GM12875 (cell line): ENCODE measurements at regions not wholly inside any gene's neighbourhood (a gene's known extent, or its start where the extent isn't known, plus 50 kb on each side); places are given as distances from the start of the nearest gene placed in this dataset.

Experiments used
- H3K4me3 ChIP-seq: one replicate; pipeline ENCODE4 v1.5.1; 2011; ENCODE audit warnings: low read depth, low read length, control low read depth
- CTCF ChIP-seq: IDR thresholded peaks from 2 replicates; pipeline ENCODE4 v1.5.1; 2011; ENCODE audit warnings: low read depth, mild to moderate bottlenecking, control low read depth, inconsistent platforms, low read length, moderate library complexity, borderline replicate concordance; ENCODE audit not compliant: insufficient read depth

- H3K4me3 ChIP-seq = no peak overlapping the region
- TF ChIP-seq CTCF = no peak
Measured at GRCh38 chr2:120923426-120923825, 187.8 kb downstream of the GLI2 start.

- no peak for TF ChIP-seq CTCF
- no peak overlapping the region for H3K4me3 ChIP-seq
Measured at GRCh38 chr2:120924924-120925323, 189.3 kb downstream of the GLI2 start.

DNA sequence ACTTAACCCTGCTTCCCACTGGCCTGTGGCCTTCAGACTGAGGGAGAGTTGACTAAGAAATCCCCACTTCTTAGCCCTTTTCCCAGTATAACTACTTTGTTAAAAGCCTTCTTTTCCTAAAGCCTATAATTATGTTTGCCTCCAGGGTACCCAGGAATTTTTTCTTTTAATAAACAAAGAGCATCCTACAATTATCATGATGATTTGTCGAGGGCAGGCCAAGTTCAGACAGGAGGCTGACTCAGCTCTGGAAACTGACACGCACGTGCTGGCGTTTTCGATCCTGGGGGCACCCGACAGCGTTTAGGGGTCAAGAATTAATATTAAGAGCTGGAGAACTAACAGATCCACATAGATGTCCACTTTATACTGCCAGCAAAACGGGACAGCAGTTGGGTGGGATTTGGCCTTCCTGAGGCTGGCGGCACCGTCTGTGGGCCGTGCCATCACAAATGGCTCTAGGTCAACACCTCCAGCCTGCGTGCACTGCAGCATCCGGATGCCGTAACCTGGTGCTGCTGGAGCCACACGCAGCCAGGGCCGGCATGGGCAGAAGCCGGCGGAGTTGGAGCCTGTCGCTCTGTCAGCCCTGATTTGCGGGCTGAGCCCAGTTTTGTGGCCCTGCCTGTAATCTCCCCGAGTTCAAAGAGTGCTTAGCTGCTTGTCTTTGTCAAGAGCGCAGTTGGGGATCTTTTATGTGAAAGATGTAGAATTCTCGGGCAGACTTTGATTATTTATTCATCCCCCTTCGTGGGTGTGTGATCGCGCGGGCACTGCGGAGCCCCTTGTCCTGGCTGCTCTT lies 191.0 kb downstream of the GLI2 start:
- no peak overlapping the region for H3K4me3 ChIP-seq
- TF ChIP-seq CTCF = no peak

DNA sequence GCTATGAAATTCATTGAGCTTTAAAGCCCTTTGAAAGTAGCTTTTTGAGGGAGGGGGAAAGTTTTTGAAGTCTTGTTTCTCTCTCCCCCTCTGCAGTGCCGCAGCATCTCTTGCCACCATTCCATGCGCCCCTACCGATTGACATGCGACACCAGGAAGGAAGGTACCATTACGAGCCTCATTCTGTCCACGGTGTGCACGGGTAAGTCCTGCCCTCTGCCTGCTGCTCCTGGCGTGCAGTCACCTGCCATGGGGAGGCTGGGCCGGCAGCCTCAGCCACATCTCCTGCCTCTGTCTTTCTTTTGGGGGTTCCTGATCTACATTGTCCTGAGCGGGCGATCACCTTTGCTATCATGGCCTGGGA lies 191.6 kb downstream of the GLI2 start:
- H3K4me3 ChIP-seq = no peak overlapping the region
- TF ChIP-seq CTCF = no peak

GRCh38 chr2:120929829-120930228 lies 194.2 kb downstream of the GLI2 start:
- TF ChIP-seq CTCF = no peak
- no peak overlapping the region for H3K4me3 ChIP-seq

DNA sequence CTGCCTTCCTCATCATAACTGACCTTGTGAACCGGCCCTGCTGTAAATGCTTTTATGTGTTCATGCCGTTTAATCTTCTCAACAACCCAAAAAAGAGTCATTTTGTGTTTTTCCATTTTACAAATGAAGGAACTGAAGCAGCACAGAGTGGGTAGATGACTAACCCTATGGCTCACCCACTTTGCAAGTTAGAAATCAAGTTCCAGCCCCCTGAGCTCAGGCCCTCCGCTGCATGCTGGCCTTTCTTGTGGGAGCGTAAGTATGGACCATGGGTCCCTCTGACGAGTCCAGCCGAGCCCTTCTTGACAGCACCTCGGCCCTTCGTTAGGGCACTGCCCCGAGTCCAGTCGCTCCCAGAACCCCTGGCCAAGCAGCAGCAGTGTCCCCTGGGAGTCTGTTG lies 194.6 kb downstream of the GLI2 start:
- H3K4me3 ChIP-seq = no peak overlapping the region
- no peak for TF ChIP-seq CTCF

DNA sequence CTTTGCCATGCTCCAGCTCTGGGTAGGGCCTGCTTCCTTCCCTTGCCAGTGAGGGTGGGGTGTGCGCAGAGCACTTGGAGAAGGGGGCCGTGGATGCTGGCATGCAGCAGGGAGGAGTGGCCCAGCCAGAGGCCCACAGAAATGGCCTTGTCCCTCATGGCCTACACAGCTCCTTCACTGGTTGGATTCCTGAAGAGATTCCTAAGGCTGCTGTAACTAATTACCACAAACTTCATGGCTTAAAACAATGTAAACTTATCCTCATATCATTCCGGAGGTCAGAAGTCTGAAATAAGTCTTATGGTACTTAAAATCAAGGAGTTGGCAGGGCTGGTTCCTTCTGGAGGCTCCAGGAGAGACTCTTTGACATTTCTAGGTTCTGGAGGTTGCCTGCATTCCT lies 195.2 kb downstream of the GLI2 start:
- TF ChIP-seq CTCF = no peak
- no peak overlapping the region for H3K4me3 ChIP-seq
